NCI-H1436 (cell line): ENCODE measurements at regions not wholly inside any gene's neighbourhood (a gene's known extent, or its start where the extent isn't known, plus 50 kb on each side); places are given as distances from the start of the nearest gene placed in this dataset.
"Not testable (repeated sequence)": the region's sequence is repeated elsewhere in the genome, so short reads cannot be mapped to it uniquely, and the experiment has no call there.

Experiments used
- DNase-seq: peaks from one replicate; lab custom pipeline; 2025; lab: John Stamatoyannopoulos, UW

DNA sequence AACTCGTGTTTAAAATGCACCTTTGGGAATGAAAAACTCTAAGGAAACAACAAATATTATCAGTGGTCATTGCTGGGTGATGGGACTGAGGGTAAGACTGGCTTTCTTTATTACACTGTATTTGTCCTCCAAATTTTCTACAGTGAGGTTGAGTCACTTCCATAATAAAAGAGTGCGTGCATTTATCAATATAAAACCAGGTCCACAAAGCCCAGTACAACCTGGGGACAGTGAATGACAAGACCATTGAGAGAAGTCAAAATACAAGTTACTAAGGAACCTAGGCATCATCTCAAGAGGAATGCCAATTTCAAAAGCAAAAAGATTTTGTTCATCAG, 76.4 kb downstream of the MAGED4 start:
- DNase-seq, result no peak

DNA sequence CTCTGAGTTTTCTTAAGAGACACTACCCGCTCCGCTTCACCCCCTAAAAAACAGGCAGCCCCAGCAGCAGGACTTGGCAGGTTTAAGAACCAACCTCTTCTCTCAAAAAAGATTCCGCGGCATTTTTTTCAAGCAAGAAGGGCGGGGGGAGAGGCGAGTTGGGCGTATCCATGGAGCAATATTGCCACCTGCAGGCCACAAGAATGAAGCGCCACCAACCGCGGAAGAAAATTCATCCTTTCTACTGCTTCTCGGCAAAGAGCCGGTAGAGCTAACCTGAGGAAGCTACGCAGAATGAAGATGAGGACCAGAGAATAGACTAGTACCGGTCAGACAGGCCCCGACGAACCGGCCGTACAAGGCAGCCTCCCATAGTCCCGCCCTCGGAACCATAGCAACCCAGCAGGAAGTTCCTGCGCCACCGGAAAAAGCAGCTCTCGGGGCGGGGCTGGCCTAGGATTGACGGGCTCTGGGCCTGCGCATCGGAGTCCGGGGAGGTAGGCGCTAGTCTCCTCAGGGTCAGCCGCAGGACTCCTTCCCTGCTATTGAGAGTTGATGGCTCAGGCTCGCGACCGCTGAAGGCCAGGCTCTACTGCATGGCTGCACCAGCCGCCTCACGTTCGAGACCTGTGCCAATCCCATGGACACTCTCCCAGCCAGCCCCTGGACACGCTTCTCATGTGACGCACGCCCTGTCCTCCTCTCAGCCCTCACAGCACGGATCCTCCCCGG, 76.9 kb downstream of the MAGED4 start:
- peak; percentile 91 for DNase-seq

- DNase-seq, result no peak
These were observed 77.5 kb downstream of the MAGED4 start for GRCh38 chrX:52262195-52262546.

GRCh38 chrX:52263417-52263816, 78.7 kb downstream of the MAGED4 start:
- DNase-seq, result no peak

DNA sequence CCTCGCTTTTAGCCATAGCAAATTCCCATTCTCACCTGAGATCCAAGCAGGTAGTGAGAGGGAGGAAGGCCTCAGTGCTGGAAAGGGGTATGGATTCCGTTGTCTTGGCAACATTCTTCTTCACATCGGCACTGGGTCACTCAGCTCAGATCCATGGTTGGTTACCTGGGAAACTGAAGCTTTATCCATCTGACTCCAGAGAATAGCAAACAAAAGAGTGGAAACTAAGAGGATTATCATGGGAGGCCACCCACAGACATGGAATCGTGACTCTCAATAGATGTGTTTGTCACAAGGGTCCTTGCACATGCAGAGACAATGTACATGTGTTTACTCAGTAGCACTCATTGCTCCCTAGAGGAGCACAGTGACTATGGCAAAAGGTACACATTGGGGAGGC, 81.0 kb downstream of the MAGED4 start:
- no peak for DNase-seq

DNA sequence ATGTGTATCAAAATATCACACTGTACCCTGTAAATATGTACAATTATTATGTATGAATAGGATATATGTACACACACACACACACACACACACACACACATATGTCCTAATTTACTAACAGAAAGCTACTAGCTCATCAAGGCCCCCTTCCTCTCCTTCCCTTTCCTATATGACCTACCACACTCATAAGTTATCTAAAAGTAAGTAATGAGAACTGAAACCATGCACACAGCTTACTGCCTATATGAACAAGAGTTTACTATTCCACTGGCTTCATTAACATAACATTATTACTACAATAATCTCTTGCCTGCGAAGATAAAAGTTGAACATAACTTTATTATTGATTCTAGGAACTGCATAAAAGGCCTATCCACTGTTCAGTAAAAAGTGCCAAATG, 83.8 kb downstream of the MAGED4 start:
- not testable (repeated sequence) for DNase-seq

- no peak for DNase-seq
These were observed 85.9 kb downstream of the MAGED4 start for GRCh38 chrX:52270453-52271116.

- no peak for DNase-seq
These were observed 86.5 kb downstream of the MAGED4 start for GRCh38 chrX:52271206-52271605.

- DNase-seq, result no peak
These were observed 91.2 kb upstream of the XAGE2 start for GRCh38 chrX:52277666-52278065.

DNA sequence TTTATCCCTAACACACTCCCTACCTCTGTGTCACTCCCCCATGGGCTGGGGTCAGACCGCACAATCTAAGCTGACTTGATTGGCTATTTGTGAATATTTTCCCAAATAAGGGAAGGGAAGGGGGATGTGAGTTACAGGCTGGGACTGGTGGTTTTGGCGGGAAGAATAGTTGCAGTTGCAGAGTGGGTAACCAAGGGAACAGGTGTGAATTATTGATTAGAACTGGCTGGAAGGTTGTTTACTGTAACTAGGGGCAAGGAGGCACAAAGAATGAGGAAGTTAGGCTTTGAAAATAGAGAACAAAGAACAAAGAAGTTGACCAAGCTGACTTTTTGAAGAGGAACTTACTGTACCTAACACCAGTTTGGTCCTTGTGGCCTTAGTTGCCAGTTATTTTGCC, 88.0 kb upstream of the XAGE2 start:
- no peak for DNase-seq

DNA sequence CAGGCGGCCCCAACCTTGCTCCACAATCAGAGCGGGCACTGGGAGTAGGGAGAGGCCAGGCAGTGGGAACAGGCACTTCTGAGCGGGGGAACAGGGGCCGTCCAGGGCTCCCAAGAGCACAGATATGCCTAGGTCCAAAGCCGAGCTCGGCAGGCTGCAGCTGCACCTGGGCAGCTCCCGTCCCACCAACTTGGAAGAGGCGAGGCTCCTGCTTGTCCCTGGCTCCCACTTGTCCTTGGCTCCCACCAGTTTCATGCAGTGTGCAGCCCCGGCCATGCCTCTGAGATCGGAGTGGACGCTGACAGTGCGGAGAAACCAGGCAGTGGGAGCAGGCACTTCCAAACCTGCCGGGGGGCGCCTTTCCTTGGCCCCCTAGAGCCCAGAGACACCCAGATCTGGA, 84.0 kb upstream of the XAGE2 start:
- DNase-seq, result no peak

- not testable (repeated sequence) for DNase-seq
These were observed 69.9 kb upstream of the XAGE2 start for GRCh38 chrX:52298968-52299367.

DNA sequence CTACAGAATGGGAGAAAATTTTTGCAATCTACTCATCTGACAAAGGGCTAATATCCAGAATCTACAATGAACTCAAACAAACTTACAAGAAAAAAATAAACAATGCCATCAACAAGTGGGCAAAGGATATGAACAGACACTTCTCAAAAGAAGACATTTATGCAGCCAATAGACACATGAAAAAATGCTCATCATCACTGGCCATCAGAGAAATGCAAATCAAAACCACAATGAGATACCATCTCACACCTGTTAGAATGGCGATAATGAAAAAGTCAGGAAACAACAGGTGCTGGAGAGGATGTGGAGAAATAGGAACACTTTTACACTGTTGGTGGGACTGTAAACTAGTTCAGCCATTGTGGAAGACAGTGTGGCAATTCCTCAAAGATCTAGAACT, 60.3 kb upstream of the XAGE2 start:
- DNase-seq, result not testable (repeated sequence)
